GM12878 (cell line): ENCODE measurements at regions not wholly inside any gene's neighbourhood (a gene's known extent, or its start where the extent isn't known, plus 50 kb on each side); places are given as distances from the start of the nearest gene placed in this dataset.

ENCODE experiments used
- ATAC-seq: fragments of 200-7000 bp; cut with Tn5 transposase; 3 replicates; pipeline ENCODE4 v1.9.1; 2020; ENCODE audit warnings: mild to moderate bottlenecking, moderate library complexity
- BruUV-seq: library from RNA; stranded (reverse); fragments of 400-500 nt; replicated peaks from 2 replicates; lab custom pipeline; 2021; lab: Mats Ljungman, UMichigan
- CTCF ChIA-PET: fragments of 300-600 bp; sonication (Branson Sonifier 250); formaldehyde crosslinking; extraction: SDS; loops from one replicate; lab custom pipeline; 2021; ENCODE audit warnings: inconsistent platforms; lab: Yijun Ruan, JAX
- POLR2A ChIA-PET: fragments of 350-600 bp; formaldehyde crosslinking; extraction: SDS; loops from one replicate; lab custom pipeline; 2021; ENCODE audit warnings: inconsistent platforms; lab: Charles Lee
- RAD21 ChIA-PET: fragments of 300-600 bp; sonication (Branson Sonifier 250); formaldehyde crosslinking; loops from one replicate; lab custom pipeline; 2023; ENCODE audit warnings: antibody characterized with exemption; ENCODE audit not compliant: unreplicated experiment; lab: Charles Lee
- SMC1A ChIA-PET: fragments of 300-600 bp; sonication (Branson Sonifier 250); formaldehyde crosslinking; loops from one replicate; lab custom pipeline; 2023; ENCODE audit not compliant: unreplicated experiment, uncharacterized antibody; lab: Charles Lee
- DNase-seq: peaks from one replicate; pipeline ENCODE4 v3.0.0-alpha.2; 2011; ENCODE audit warnings: low read depth, low spot score
- FAIRE-seq: peaks from 3 replicates; lab custom pipeline; 2011; peaks lifted over from hg19 to GRCh38; lab: Jason Lieb, UNC
- H2AFZ ChIP-seq: 2 replicates; pipeline ENCODE4 v1.6.0; 2011; ENCODE audit warnings: low read depth, low read length, control low read depth; ENCODE audit not compliant: control insufficient read depth
- H3K27ac ChIP-seq: 2 replicates; pipeline ENCODE4 v1.5.1; 2011; ENCODE audit warnings: control low read depth; ENCODE audit not compliant: control insufficient read depth, insufficient read depth
- H3K27me3 ChIP-seq, 2 experiments: replicated peaks in 1 of 2; 2 replicates each; pipeline versions ENCODE4 v1.6.0 to v1.6.1; 2011; ENCODE audit warnings: low read length in 1 of 2; ENCODE audit not compliant: control insufficient read depth in 2 of 2, insufficient read depth in 2 of 2
- H3K36me3 ChIP-seq, 2 experiments: 2 replicates each; pipeline ENCODE4 v1.5.1; 2011; ENCODE audit warnings: low read length in 1 of 2; ENCODE audit not compliant: control insufficient read depth in 2 of 2, insufficient read depth in 2 of 2
- H3K4me1 ChIP-seq: 2 replicates; pipeline ENCODE4 v1.6.1; 2011; ENCODE audit warnings: mild to moderate bottlenecking, low read length, moderate library complexity, mixed read lengths; ENCODE audit not compliant: control insufficient read depth, insufficient read depth
- H3K4me2 ChIP-seq: 2 replicates; pipeline ENCODE4 v1.6.0; 2011; ENCODE audit warnings: control low read depth; ENCODE audit not compliant: control insufficient read depth, insufficient read depth
- H3K4me3 ChIP-seq: fragments of 200-600 bp; sonication (generic); 2 replicates; pipeline ENCODE4 v1.5.1; 2016
- H3K79me2 ChIP-seq: 2 replicates; pipeline ENCODE4 v1.6.0; 2011; ENCODE audit warnings: low read length; ENCODE audit not compliant: control insufficient read depth, insufficient read depth
- H3K9ac ChIP-seq: 2 replicates; pipeline ENCODE4 v1.8.0; 2011; ENCODE audit warnings: low read length, control low read depth, mixed read lengths; ENCODE audit not compliant: control insufficient read depth, insufficient read depth
- H3K9me3 ChIP-seq: replicated peaks from 3 replicates; pipeline ENCODE4 v1.5.1; 2011; ENCODE audit warnings: mild to moderate bottlenecking, low read length; ENCODE audit not compliant: control insufficient read depth, insufficient read depth
- H4K20me1 ChIP-seq: 2 replicates; pipeline ENCODE4 v1.6.0; 2011; ENCODE audit not compliant: control insufficient read depth, insufficient read depth
- FOS ChIP-seq: IDR thresholded peaks from 3 replicates; pipeline ENCODE4 v1.6.1; 2011; ENCODE audit warnings: borderline replicate concordance; ENCODE audit not compliant: insufficient read length; ENCODE audit errors: extremely low read depth
- JUND ChIP-seq: IDR thresholded peaks from 2 replicates; pipeline ENCODE4 v1.6.1; 2012; ENCODE audit warnings: low read depth, mild to moderate bottlenecking, low read length, improper control_type of control experiment, moderate library complexity
- NFIC ChIP-seq: IDR thresholded peaks from 2 replicates; pipeline ENCODE4 v1.6.1; 2012; ENCODE audit warnings: low read depth, mild to moderate bottlenecking, inconsistent platforms, low read length, moderate library complexity
- POU2F2 ChIP-seq: IDR thresholded peaks from 3 replicates; pipeline ENCODE4 v1.6.1; 2011; ENCODE audit warnings: low read depth, mild to moderate bottlenecking, low read length, borderline replicate concordance
- SUZ12 ChIP-seq: fragments of 200-600 bp; sonication (generic); IDR thresholded peaks from one replicate; pipeline ENCODE4 v1.6.1; 2018; ENCODE audit warnings: antibody characterized with exemption, mild to moderate bottlenecking; ENCODE audit not compliant: unreplicated experiment
- TAF1 ChIP-seq: IDR thresholded peaks from 2 replicates; pipeline ENCODE4 v1.6.1; 2011; ENCODE audit warnings: mild to moderate bottlenecking, low read depth, low read length, borderline replicate concordance
- TCF3 ChIP-seq: IDR thresholded peaks from 2 replicates; pipeline ENCODE4 v1.6.1; 2012; ENCODE audit warnings: low read depth, mild to moderate bottlenecking, low read length, borderline replicate concordance; ENCODE audit not compliant: insufficient read depth
- WGBS: methylation state at CpG from one replicate; pipeline ENCODE4 v1.1.6; 2016; ENCODE audit warnings: low lambda C conversion rate; ENCODE audit not compliant: insufficient replicate concordance, insufficient coverage; ENCODE audit errors: missing lambda C conversion rate; 5-methylcytosine and 5-hydroxymethylcytosine counted together
- in situ Hi-C: fragments of 300-500 bp; cut with MboI; formaldehyde crosslinking; loops from 9 replicates; pipeline ENCODE4 v1.14.3; 2018; ENCODE audit warnings: mixed read lengths
- intact Hi-C: fragments of 100-400 bp; cut with micrococcal nuclease; formaldehyde crosslinking; loops from one replicate; pipeline ENCODE4 v1.14.2; 2022; ENCODE audit not compliant: unreplicated experiment
- TF ChIP-seq, protein P1 (sequence below): IDR thresholded peaks from 2 replicates; pipeline ENCODE4 v1.6.1; 2011; ENCODE audit warnings: low read depth, low read length, improper control_type of control experiment, borderline replicate concordance
- TF ChIP-seq, protein P2 (sequence below): fragments of 450-650 bp; IDR thresholded peaks from 2 replicates; pipeline ENCODE4 v1.6.1; 2016; ENCODE audit warnings: mild to moderate bottlenecking
- TF ChIP-seq, protein P3 (sequence below): IDR thresholded peaks from 2 replicates; pipeline ENCODE4 v1.6.1; 2012; ENCODE audit warnings: low read depth, low read length, improper control_type of control experiment
- TF ChIP-seq, protein P4 (sequence below): fragments of 450-650 bp; IDR thresholded peaks from 2 replicates; pipeline ENCODE4 v1.6.1; 2017; ENCODE audit warnings: mild to moderate bottlenecking, moderate library complexity

DNA sequence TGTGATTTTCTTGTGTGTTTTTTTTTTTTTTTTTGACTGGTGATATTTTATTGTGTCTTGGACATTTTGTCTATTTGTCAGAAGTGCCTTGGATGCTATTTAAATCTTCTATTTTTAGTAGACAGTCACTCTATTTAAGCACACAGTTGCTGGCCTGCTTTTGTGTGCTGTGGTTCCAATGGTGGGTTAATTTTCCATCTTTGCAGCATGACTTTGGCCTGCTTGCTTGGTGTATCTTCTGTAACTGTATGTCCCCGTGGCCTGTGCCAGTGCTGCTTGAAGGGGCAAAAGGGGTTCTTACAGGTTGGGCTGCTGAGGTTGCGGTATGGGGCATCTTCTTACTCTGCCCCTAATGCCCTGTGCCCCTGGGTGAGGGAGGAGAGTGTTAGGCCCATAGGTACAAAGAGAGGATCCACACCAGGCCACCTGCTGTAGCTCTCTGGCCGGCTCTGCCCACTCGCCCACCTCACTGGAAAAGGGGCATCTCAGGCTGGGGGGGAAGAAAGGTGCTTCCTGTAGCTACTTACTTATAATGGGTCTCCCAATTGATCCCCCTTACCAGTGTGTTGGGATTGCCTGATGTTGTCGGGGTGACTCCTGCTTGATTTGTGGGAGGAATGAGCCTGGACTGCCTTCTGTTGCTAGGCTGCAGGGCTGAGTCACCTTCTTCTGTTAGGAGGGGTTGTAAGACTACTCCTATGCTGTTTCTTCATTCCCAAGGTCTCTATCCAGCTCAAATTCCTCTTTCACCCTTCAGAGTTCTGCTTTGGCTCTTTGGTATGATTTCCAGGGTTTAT is 490.0 kb upstream of the HS6ST1 start (continued):
- TF ChIP-seq SUZ12 (no peak), NFIC (no peak), JUND (no peak), POU2F2 (no peak), TAF1 (no peak)
- TF ChIP-seq, protein P1, sequence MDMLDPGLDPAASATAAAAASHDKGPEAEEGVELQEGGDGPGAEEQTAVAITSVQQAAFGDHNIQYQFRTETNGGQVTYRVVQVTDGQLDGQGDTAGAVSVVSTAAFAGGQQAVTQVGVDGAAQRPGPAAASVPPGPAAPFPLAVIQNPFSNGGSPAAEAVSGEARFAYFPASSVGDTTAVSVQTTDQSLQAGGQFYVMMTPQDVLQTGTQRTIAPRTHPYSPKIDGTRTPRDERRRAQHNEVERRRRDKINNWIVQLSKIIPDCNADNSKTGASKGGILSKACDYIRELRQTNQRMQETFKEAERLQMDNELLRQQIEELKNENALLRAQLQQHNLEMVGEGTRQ = no peak
- TF ChIP-seq, protein P2, sequence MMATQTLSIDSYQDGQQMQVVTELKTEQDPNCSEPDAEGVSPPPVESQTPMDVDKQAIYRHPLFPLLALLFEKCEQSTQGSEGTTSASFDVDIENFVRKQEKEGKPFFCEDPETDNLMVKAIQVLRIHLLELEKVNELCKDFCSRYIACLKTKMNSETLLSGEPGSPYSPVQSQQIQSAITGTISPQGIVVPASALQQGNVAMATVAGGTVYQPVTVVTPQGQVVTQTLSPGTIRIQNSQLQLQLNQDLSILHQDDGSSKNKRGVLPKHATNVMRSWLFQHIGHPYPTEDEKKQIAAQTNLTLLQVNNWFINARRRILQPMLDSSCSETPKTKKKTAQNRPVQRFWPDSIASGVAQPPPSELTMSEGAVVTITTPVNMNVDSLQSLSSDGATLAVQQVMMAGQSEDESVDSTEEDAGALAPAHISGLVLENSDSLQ = no peak
- TF ChIP-seq, protein P3, sequence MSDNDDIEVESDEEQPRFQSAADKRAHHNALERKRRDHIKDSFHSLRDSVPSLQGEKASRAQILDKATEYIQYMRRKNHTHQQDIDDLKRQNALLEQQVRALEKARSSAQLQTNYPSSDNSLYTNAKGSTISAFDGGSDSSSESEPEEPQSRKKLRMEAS = no peak
- TF ChIP-seq, all 136 proteins: peak for 0

DNA sequence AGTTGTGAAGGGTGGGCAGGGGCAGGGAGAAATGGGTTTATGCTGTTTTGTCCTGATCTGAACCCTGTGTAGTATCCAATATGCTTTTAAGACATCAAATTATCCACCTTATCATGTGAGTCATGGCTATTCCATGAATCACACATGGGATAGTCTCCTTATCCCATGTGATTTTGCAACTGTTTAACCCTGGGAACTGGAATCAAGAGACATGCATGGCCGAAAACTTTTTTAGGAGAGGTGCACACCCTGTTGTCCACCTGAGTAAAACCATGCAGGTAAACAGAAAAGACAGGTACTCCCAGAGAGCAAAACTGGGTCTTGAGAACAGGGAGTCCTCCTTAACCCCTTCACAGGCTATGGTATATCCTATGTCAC is 490.6 kb upstream of the HS6ST1 start:
- Histone ChIP-seq H2AFZ (no peak overlapping the region), H3K9ac (no peak overlapping the region), H3K27ac (no peak overlapping the region), H3K79me2 (no peaks in the 10 kb centered on the region), H3K27me3 (no peaks in the 10 kb centered on the region), H3K4me1 (no peaks in the 10 kb centered on the region), H3K4me3 (no peak overlapping the region), H3K9me3 (no peaks in the 10 kb centered on the region; the same call in 2 of the 3 replicates), H4K20me1 (no peaks in the 10 kb centered on the region), H3K36me3 (no peaks in the 10 kb centered on the region), H3K4me2 (no peak overlapping the region)
- no TSS peak for BruUV-seq
- CTCF ChIA-PET = no interaction called here
- in situ Hi-C loops = no loop called here
- POLR2A ChIA-PET = no interaction called here
- intact Hi-C loops = no loop called here
- FAIRE-seq = no peak
- WGBS = 83% methylated on average over 1 of the region's 1 CpG
- no peak for ATAC-seq
- DNase-seq = no peak
- RAD21 ChIA-PET = no interaction called here
- SMC1A ChIA-PET = no interaction called here
- TF ChIP-seq TCF3 (no peak), FOS (no peak)
- TF ChIP-seq, protein P4, sequence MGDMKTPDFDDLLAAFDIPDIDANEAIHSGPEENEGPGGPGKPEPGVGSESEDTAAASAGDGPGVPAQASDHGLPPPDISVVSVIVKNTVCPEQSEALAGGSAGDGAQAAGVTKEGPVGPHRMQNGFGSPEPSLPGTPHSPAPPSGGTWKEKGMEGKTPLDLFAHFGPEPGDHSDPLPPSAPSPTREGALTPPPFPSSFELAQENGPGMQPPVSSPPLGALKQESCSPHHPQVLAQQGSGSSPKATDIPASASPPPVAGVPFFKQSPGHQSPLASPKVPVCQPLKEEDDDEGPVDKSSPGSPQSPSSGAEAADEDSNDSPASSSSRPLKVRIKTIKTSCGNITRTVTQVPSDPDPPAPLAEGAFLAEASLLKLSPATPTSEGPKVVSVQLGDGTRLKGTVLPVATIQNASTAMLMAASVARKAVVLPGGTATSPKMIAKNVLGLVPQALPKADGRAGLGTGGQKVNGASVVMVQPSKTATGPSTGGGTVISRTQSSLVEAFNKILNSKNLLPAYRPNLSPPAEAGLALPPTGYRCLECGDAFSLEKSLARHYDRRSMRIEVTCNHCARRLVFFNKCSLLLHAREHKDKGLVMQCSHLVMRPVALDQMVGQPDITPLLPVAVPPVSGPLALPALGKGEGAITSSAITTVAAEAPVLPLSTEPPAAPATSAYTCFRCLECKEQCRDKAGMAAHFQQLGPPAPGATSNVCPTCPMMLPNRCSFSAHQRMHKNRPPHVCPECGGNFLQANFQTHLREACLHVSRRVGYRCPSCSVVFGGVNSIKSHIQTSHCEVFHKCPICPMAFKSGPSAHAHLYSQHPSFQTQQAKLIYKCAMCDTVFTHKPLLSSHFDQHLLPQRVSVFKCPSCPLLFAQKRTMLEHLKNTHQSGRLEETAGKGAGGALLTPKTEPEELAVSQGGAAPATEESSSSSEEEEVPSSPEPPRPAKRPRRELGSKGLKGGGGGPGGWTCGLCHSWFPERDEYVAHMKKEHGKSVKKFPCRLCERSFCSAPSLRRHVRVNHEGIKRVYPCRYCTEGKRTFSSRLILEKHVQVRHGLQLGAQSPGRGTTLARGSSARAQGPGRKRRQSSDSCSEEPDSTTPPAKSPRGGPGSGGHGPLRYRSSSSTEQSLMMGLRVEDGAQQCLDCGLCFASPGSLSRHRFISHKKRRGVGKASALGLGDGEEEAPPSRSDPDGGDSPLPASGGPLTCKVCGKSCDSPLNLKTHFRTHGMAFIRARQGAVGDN = no peak
